PC-9 (cell line): ENCODE measurements at regions not wholly inside any gene's neighbourhood (a gene's known extent, or its start where the extent isn't known, plus 50 kb on each side); places are given as distances from the start of the nearest gene placed in this dataset.

Experiments used
- BruUV-seq: library from RNA; stranded (reverse); fragments of 400-500 nt; replicated peaks from 2 replicates; lab custom pipeline; 2021; lab: Mats Ljungman, UMichigan
- CTCF ChIA-PET: fragments of 300-600 bp; sonication (Branson Sonifier 250); formaldehyde crosslinking; loops from one replicate; lab custom pipeline; 2022; ENCODE audit warnings: antibody characterized with exemption; lab: Charles Lee
- POLR2A ChIA-PET: fragments of 300-600 bp; sonication (Branson Sonifier 250); formaldehyde crosslinking; loops from one replicate; lab custom pipeline; 2022; ENCODE audit warnings: antibody characterized with exemption; ENCODE audit not compliant: unreplicated experiment; lab: Charles Lee
- DNase-seq, 2 experiments: peaks; one replicate each; pipeline versions ENCODE4 v3.0.0 to v3.0.0-alpha.2; 2015 to 2022; ENCODE audit warnings: mixed read lengths in 1 of 2
- H2AFZ ChIP-seq: fragments of 200-600 bp; sonication (generic); 2 replicates; pipeline ENCODE4 v1.8.1; 2017; ENCODE audit warnings: antibody characterized with exemption
- H3F3A ChIP-seq: fragments of 200-600 bp; sonication (generic); 2 replicates; pipeline ENCODE4 v1.8.1; 2017; ENCODE audit warnings: antibody characterized with exemption, mild to moderate bottlenecking, low read depth; ENCODE audit not compliant: insufficient read depth
- H3K27ac ChIP-seq: fragments of 200-600 bp; sonication (generic); 2 replicates; pipeline ENCODE4 v1.6.1; 2016; ENCODE audit warnings: mixed run types
- H3K27me3 ChIP-seq: fragments of 200-600 bp; sonication (generic); 2 replicates; pipeline ENCODE4 v1.6.1; 2016; ENCODE audit warnings: low read depth, mixed run types; ENCODE audit not compliant: insufficient read depth
- H3K36me3 ChIP-seq: fragments of 200-600 bp; sonication (generic); 2 replicates; pipeline ENCODE4 v1.6.1; 2016; ENCODE audit warnings: low read depth, mixed run types
- H3K4me1 ChIP-seq: fragments of 200-600 bp; sonication (generic); replicated peaks from 2 replicates; pipeline ENCODE4 v1.6.1; 2016; ENCODE audit warnings: mixed run types; ENCODE audit not compliant: insufficient read depth
- H3K4me2 ChIP-seq: fragments of 200-600 bp; sonication (generic); 2 replicates; pipeline ENCODE4 v1.6.1; 2017; ENCODE audit warnings: mixed run types
- H3K4me3 ChIP-seq: fragments of 200-600 bp; sonication (generic); 2 replicates; pipeline ENCODE4 v1.6.1; 2016; ENCODE audit warnings: mixed run types
- H3K79me2 ChIP-seq: fragments of 200-600 bp; sonication (generic); 2 replicates; pipeline ENCODE4 v1.6.1; 2017; ENCODE audit warnings: low read depth, mixed run types
- H3K9me2 ChIP-seq: fragments of 200-600 bp; sonication (generic); 2 replicates; pipeline ENCODE4 v1.8.1; 2017; ENCODE audit warnings: mild to moderate bottlenecking; ENCODE audit not compliant: insufficient read depth
- H3K9me3 ChIP-seq: fragments of 200-600 bp; sonication (generic); 2 replicates; pipeline ENCODE4 v1.8.1; 2016; ENCODE audit warnings: low read depth; ENCODE audit not compliant: insufficient read depth
- H4K20me1 ChIP-seq: fragments of 200-600 bp; sonication (generic); 2 replicates; pipeline ENCODE4 v1.8.1; 2017; ENCODE audit not compliant: insufficient read depth
- CTCF ChIP-seq: fragments of 200-600 bp; sonication (generic); conservative IDR thresholded peaks from 2 replicates; pipeline ENCODE4 v1.6.1; 2017; ENCODE audit warnings: mixed run types, antibody characterized with exemption, mild to moderate bottlenecking, moderate library complexity
- EZH2 ChIP-seq: fragments of 200-600 bp; sonication (generic); IDR thresholded peaks from 2 replicates; pipeline ENCODE4 v1.8.0; 2017; ENCODE audit warnings: antibody characterized with exemption, low read depth
- intact Hi-C: fragments of 100-400 bp; cut with micrococcal nuclease; formaldehyde crosslinking; loops from one replicate; pipeline ENCODE4 v1.10.0; 2022; ENCODE audit not compliant: unreplicated experiment

DNA sequence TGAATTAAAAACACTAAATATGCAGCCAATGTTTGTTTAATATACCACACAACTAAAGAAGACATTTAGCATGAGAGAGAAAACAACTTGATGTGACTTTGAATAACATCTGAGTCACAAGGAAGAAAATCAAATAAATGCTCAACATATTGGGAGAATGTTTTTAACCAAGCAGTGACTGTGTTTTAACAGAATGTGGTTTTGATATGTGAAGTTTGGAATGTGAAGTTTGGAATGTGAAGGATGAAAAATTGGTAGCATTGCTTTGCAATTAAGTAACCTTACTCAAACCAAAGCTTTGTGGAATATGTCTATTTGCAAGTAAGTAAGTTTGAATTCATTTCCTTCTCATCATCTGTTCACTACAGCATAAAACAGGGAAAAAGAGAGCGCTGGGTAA is 128.2 kb upstream of the DNAJC10 start:
- peak in 1 of 2 experiments; percentile 42 for DNase-seq
- CTCF ChIA-PET: no interaction called here
- Histone ChIP-seq H3K27me3 (no peaks in the 10 kb centered on the region), H3K27ac (no peak overlapping the region), H3K9me2 (no peaks in the 10 kb centered on the region), H3K4me1 (no peaks in the 10 kb centered on the region), H3F3A (no peaks in the 10 kb centered on the region), H3K9me3 (no peaks in the 10 kb centered on the region), H4K20me1 (no peaks in the 10 kb centered on the region), H3K4me2 (no peak overlapping the region), H3K36me3 (no peaks in the 10 kb centered on the region), H3K4me3 (no peak overlapping the region), H3K79me2 (no peaks in the 10 kb centered on the region), H2AFZ (peak overlapping the region; percentile 4; the same call in 1 of the 2 replicates)
- POLR2A ChIA-PET: no interaction called here
- BruUV-seq: no TSS peak
- no peak for TF ChIP-seq EZH2
- intact Hi-C loops: no loop called here

DNA sequence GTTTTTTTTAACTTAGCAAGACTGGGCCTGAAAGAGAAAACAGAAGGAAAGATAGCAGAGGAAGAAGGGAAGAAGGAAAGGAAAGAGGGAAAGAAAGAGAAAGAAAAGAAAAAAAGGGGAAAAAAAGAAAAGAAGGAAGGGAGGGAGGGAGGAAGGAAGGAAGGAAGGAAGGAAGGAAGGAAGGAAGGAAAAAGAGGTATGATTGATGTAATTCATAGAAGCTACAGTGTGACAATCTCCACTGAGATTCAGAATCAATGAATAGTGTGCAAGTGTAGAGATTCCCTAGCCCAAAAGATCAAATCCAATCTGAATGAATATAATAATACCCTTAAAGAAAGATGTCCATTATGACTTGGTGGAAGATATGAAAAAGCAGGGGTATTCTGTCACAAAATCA is 126.9 kb upstream of the DNAJC10 start:
- ChIA-PET POLR2A (no interaction called here), CTCF (no interaction called here)
- Histone ChIP-seq H3F3A (no peaks in the 10 kb centered on the region), H3K9me3 (no peaks in the 10 kb centered on the region), H3K36me3 (no peaks in the 10 kb centered on the region), H3K9me2 (no peaks in the 10 kb centered on the region), H3K4me1 (no peaks in the 10 kb centered on the region), H4K20me1 (no peaks in the 10 kb centered on the region), H3K79me2 (no peaks in the 10 kb centered on the region), H2AFZ (no peak overlapping the region), H3K4me2 (no peak overlapping the region), H3K27me3 (no peaks in the 10 kb centered on the region), H3K4me3 (no peak overlapping the region), H3K27ac (no peak overlapping the region)
- TF ChIP-seq CTCF (no peak), EZH2 (no peak)
- intact Hi-C loops: no loop called here
- DNase-seq: no peak
- no TSS peak for BruUV-seq

DNA sequence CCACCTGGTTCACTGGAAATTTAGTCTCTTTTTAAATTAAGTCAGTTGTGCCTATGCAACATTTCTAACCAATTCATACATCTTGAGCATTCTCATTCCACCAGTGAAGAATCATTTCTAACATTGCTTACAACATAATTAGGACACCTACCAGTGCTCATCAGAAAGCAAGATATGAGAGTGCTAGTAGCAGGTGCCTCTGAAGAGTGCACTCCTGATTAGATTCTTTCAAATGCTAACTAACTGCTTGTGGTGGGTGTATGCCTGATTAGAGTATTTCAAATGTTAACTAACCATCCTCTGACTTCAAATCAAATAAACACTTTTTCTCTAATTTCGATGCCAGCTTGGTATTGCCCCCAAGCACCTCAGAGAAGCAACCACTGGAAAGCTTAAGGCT is 124.3 kb upstream of the DNAJC10 start:
- Histone ChIP-seq H3K79me2 (no peaks in the 10 kb centered on the region), H3K4me2 (no peak overlapping the region), H3K4me1 (no peaks in the 10 kb centered on the region), H3K27ac (no peak overlapping the region), H3K36me3 (no peaks in the 10 kb centered on the region), H3K9me3 (no peaks in the 10 kb centered on the region), H4K20me1 (no peaks in the 10 kb centered on the region), H3K9me2 (no peaks in the 10 kb centered on the region), H3K27me3 (no peaks in the 10 kb centered on the region), H3F3A (no peaks in the 10 kb centered on the region), H3K4me3 (no peak overlapping the region), H2AFZ (no peak overlapping the region)
- TF ChIP-seq CTCF: no peak
- no peak for TF ChIP-seq EZH2
- no peak for DNase-seq
- intact Hi-C loops: no loop called here
- POLR2A ChIA-PET: no interaction called here
- CTCF ChIA-PET: no interaction called here
- BruUV-seq: no TSS peak

GRCh38 chr2:182592691-182593393 is 123.2 kb upstream of the DNAJC10 start:
- no peaks in the 10 kb centered on the region for H3K4me1 ChIP-seq
- no peaks in the 10 kb centered on the region for H4K20me1 ChIP-seq
- no peaks in the 10 kb centered on the region for H3K9me3 ChIP-seq
- no peaks in the 10 kb centered on the region for H3K9me2 ChIP-seq
- no peaks in the 10 kb centered on the region for H3F3A ChIP-seq
- ChIA-PET CTCF (no interaction called here), POLR2A (no interaction called here)
- H3K27me3 ChIP-seq: no peaks in the 10 kb centered on the region
- H2AFZ ChIP-seq: no peak overlapping the region
- intact Hi-C loops: no loop called here
- no peaks in the 10 kb centered on the region for H3K36me3 ChIP-seq
- no peak overlapping the region for H3K4me3 ChIP-seq
- no peak for DNase-seq
- TF ChIP-seq CTCF (0 out of 2 replicates have a peak, but pooled peaks have one; percentile 20), EZH2 (no peak)
- no peak overlapping the region for H3K27ac ChIP-seq
- no TSS peak for BruUV-seq
- H3K79me2 ChIP-seq: no peaks in the 10 kb centered on the region
- no peak overlapping the region for H3K4me2 ChIP-seq
